GM21447 (cell line): ENCODE measurements at regions not wholly inside any gene's neighbourhood (a gene's known extent, or its start where the extent isn't known, plus 50 kb on each side); places are given as distances from the start of the nearest gene placed in this dataset.
"Not testable (repeated sequence)": the region's sequence is repeated elsewhere in the genome, so short reads cannot be mapped to it uniquely, and the experiment has no call there.

ENCODE experiments used
- ATAC-seq: cut with Tn5 transposase; IDR thresholded peaks from one replicate; pipeline ENCODE4 v1.9.1; 2021; ENCODE audit not compliant: unreplicated experiment

GRCh38 chr20:53857723-53858236 lies 212.6 kb downstream of the BCAS1 start:
- no peak for ATAC-seq

GRCh38 chr20:53856300-53857295 lies 213.8 kb downstream of the BCAS1 start:
- ATAC-seq: no peak

DNA sequence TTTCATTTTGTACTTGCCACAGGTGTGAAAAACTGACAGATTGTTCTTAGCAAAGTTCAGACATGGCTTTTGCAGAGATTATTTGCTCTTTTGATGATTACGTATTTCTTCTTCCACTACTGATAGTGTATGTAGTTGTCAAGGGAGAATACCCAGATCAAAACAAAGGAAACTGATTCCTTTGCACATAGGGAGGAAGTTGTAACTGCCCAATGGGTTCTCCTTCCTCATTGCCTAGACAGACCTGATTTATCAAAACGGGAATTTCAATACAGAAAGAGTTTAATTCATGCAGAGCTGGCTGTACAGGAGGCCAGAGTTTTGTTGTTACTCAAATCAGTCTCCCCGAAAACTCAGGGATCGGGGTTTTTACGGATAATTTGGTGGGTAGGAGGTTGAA lies 214.7 kb downstream of the BCAS1 start:
- no peak for ATAC-seq

GRCh38 chr20:53854609-53854926 lies 215.8 kb downstream of the BCAS1 start:
- ATAC-seq: not testable (repeated sequence)

GRCh38 chr20:53853111-53853713 lies 217.2 kb downstream of the BCAS1 start:
- no peak for ATAC-seq

GRCh38 chr20:53852691-53853090 lies 217.7 kb downstream of the BCAS1 start:
- ATAC-seq: no peak

- ATAC-seq: no peak
Observed at GRCh38 chr20:53852014-53852413, 218.4 kb downstream of the BCAS1 start.

DNA sequence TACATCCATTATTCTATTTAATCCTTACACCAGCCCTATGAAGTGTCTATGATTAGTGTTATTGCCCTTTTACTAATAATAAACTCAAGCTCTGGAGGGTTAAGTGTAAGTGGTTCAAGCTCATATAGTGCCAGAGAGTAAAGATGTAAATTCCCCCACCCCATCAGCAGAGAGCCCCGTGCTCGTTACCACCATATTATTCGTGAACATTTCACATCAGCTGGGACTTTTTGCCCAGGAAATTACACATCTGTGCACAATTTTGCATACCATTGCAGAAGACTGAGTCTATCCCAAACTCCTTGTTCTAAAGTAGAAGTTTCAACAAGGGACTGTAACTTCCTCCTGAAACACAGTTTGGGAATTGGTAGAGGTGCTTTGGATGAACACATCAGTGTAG lies 220.1 kb downstream of the BCAS1 start:
- no peak for ATAC-seq

- ATAC-seq: no peak
Observed at GRCh38 chr20:53849471-53850059, 220.8 kb downstream of the BCAS1 start.

- no peak for ATAC-seq
Observed at GRCh38 chr20:53848304-53848703, 222.1 kb downstream of the BCAS1 start.

GRCh38 chr20:53847837-53848170 lies 222.6 kb downstream of the BCAS1 start:
- ATAC-seq: peak; percentile 19

DNA sequence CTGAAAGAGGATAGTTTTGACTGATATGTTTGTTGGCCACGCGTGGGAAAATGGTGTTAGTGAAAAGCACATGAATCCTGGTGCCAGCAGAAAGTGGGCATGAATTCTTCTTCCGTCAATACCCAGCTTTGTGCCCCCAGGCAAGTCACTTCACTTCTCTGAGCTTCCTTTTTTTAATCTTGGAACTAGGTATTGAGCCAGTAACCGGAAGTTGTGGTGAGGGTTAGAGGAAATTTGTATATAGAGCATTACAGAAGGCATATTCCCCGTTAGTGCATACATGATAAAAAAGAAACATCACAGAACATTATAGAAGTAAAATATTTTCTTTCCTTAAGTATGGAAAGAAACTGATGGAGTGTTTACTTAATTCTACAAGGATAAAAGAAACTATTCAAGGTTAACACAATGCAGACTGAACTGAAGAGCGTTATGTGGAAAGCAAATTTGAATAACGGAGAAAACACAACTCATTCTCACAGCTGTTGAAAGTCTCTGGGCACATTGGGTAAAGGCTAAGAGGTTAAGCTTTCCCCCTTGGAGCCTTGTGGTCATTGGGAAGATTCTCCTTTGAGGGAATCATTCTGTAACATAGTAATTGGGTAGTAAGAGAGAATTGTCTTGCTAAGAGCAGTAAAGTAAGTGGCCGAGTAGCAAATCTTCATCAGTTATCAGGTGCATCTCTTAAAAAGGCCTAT lies 223.1 kb downstream of the BCAS1 start:
- ATAC-seq: peak; percentile 59

DNA sequence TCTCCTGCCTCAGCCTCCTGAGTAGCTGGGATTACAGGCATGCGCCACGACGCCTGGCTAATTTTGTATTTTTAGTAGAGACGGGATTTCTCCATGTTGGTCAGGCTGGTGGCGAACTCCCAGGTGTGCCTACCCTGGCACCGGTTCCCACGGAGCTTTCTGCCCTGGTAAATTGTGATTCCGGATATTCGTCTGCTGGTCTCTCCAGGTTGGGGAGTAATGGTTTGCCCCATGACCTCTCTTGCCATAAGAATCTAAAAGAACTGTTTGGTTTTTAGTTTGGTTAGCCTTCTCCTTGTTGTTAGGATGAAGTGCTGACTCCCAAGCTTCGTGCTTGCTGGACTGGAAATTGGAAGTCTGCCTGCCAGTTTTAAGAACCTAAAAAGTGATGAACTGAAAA lies 223.8 kb downstream of the BCAS1 start:
- no peak for ATAC-seq

DNA sequence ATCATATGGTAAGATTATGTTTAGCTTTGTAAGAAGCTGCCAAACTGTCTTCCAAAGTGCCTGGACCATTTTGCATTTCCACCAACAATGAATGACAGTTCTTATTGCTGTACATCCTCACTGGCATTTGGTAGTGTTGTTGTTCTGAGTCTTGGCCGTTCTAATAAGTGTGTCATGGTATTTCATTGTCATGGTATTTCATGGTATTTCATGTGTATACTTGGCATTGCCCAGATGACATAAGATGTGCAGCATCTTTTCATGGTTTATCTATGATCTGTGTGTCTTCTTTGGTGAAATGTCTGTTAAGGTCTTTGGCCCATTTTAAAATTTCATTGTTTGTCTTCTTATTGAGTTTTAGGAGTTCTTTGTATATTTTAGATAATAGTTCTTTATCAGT lies 224.4 kb downstream of the BCAS1 start:
- ATAC-seq: no peak

GRCh38 chr20:53844259-53844658 lies 226.1 kb downstream of the BCAS1 start:
- no peak for ATAC-seq

- ATAC-seq: no peak
Observed at GRCh38 chr20:53843645-53844044, 226.7 kb downstream of the BCAS1 start.

- ATAC-seq: no peak
Observed at GRCh38 chr20:53842301-53843099, 227.9 kb downstream of the BCAS1 start.

DNA sequence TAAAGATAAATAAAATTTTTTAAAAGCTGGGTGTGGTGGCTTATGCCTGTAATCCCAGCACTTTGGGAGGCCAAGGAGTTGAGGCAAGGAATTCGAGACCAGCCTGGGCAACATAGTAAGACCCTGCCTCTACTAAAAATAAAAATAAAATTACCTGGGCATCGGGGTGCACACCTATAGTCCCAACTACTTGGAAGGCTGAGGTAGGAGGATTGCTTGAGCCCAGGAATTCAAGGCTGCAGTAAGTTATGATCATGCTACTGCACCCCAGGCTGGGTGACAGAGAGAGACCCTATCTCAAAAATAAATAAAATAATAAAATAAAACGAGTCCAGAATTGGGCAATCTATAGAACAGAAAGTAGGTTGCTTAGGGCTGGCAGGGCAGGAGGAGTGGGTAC lies 228.7 kb downstream of the BCAS1 start:
- no peak for ATAC-seq

DNA sequence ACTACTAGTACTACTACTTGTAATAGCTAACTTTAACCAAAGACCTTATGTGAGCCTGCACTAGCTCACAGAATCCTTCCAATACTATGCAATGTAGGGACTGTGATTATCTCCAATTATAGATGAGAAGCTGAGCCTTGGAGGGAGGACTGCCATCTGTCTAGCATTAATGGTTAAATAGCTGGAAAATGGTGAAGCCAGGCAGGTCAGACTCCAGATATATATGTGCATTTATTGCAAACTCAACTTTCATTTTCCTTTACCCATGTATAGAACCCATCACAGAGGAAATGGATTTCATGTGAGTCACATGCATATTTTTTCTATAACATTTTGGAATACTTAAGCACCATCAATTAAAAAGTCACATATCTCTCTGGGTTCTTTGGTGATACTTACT lies 229.9 kb downstream of the BCAS1 start:
- no peak for ATAC-seq

DNA sequence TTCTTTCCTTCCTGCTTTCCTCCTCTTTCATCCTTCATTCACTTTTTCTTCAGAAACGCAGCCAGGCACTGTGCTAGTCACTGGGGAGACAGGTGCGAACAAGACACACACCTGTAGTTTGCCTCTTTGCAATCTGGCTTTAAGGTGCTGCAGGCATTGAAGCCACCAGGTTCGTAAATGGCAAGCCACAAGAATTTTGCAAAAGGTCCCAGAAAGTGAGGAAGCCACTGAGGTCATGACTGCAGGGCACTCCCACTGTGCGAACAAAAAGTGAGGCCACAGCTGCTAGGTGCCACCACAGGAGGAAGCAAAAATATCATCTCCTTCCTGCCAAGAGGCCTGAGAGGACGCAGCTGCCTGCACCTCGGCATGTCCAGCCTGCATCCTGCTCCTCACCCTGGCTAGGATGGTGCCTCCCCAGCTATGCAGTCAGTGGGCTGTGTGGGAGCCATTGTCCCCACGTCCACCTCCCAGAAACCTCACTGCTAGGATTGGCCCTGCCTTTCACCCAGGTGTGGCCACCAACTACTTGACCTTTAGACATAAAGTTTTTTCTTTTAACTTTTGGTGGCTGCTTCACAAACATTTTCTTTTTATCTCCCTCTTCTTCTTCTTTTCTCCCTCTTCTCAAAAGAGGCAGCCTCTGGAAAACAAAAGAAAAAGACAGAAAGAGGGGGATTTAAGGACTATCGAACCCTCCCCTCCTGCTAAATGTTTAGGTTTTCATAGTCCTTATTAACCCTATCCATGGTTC lies 230.8 kb downstream of the BCAS1 start:
- peak; percentile 63 for ATAC-seq
